Loucy (cell line): ENCODE measurements at regions not wholly inside any gene's neighbourhood (a gene's known extent, or its start where the extent isn't known, plus 50 kb on each side); places are given as distances from the start of the nearest gene placed in this dataset.

ENCODE experiments used
- CTCF ChIP-seq: fragments of 200-600 bp; sonication (generic); conservative IDR thresholded peaks from 2 replicates; pipeline ENCODE4 v1.5.1; 2014; ENCODE audit warnings: mild to moderate bottlenecking, antibody characterized with exemption, low read length
- EZH2phosphoT487 ChIP-seq: fragments of 200-600 bp; IDR thresholded peaks from 2 replicates; pipeline ENCODE4 v1.6.1; 2018; ENCODE audit warnings: antibody characterized with exemption, mild to moderate bottlenecking, moderate library complexity, borderline replicate concordance

GRCh38 chr16:62335356-62335755 is 299.1 kb upstream of the CDH8 start:
- TF ChIP-seq CTCF = no peak
- no peak for TF ChIP-seq EZH2phosphoT487
